ENCODE measurements at regions not wholly inside any gene's neighbourhood (a gene's known extent, or its start where the extent isn't known, plus 50 kb on each side); places are given as distances from the start of the nearest gene placed in this dataset.
"Not testable (repeated sequence)": the region's sequence is repeated elsewhere in the genome, so short reads cannot be mapped to it uniquely, and the experiment has no call there.

GRCh38 chr2:87611416-87611815 is 136.5 kb upstream of the PLGLB2 start:
- not testable (repeated sequence) for TF ChIP-seq CTCF, POLR2A (IDR thresholded peaks at IDR 0.05)

Measured in lower leg skin (tissue), 3 donors.